Thyroid gland (tissue), 4 donors: ENCODE measurements at regions not wholly inside any gene's neighbourhood (a gene's known extent, or its start where the extent isn't known, plus 50 kb on each side); places are given as distances from the start of the nearest gene placed in this dataset.

Experiments
- DNase-seq, 2 donors: peaks; one replicate each; pipeline ENCODE4 v3.0.0-alpha.2; 2019
- H3K27ac ChIP-seq, 3 donors: fragments of 200-600 bp; sonication (generic); 1 replicate in 2 of 3; 2 replicates in 1 of 3; pipeline ENCODE4 v1.5.1; 2016 to 2019; ENCODE audit warnings: mild to moderate bottlenecking in 1 of 3, moderate library complexity in 1 of 3
- H3K27me3 ChIP-seq: fragments of 200-600 bp; sonication (generic); one replicate; pipeline ENCODE4 v1.5.1; 2019
- H3K36me3 ChIP-seq, 2 donors: fragments of 200-600 bp; sonication (generic); one replicate each; pipeline ENCODE4 v1.5.1; 2016 to 2019
- H3K4me1 ChIP-seq, 2 donors: fragments of 200-600 bp; sonication (generic); one replicate each; pipeline ENCODE4 v1.5.1; 2017 to 2019
- H3K4me3 ChIP-seq, 3 donors: fragments of 200-600 bp; sonication (generic); replicated peaks in 1 of 3; 1 replicate in 2 of 3; 2 replicates in 1 of 3; pipeline ENCODE4 v1.5.1; 2016; ENCODE audit warnings: mild to moderate bottlenecking in 1 of 3
- H3K9me3 ChIP-seq: fragments of 200-600 bp; sonication (generic); one replicate; pipeline ENCODE4 v1.5.1; 2017
- CTCF ChIP-seq, 6 experiments: fragments of 200-600 bp in 3 of 6; fragments of 450-650 bp in 3 of 6; sonication (generic) in 3 of 6; IDR thresholded peaks; one replicate each; pipeline ENCODE4 v1.5.1; 2016 to 2019; ENCODE audit warnings: antibody characterized with exemption in 6 of 6, mild to moderate bottlenecking in 2 of 6, inconsistent platforms in 1 of 6, moderate library complexity in 1 of 6
- POLR2A ChIP-seq, 2 donors: fragments of 450-650 bp; IDR thresholded peaks; one replicate each; pipeline ENCODE4 v1.6.1; 2017; ENCODE audit warnings: antibody characterized with exemption in 2 of 2, mild to moderate bottlenecking in 2 of 2, moderate library complexity in 1 of 2
- WGBS, 2 donors: methylation state at CpG; one replicate each; pipeline ENCODE4 v1.1.5; 2017; 5-methylcytosine and 5-hydroxymethylcytosine counted together
- intact Hi-C: fragments of 100-400 bp; cut with DNase I; formaldehyde crosslinking; loops from one replicate; pipeline ENCODE4 v1.15.1; 2023

- Histone ChIP-seq H3K4me1 (no peaks in the 10 kb centered on the region), H3K27me3 (no peaks in the 10 kb centered on the region), H3K4me3 (no peak overlapping the region), H3K27ac (no peak overlapping the region), H3K9me3 (no peaks in the 10 kb centered on the region), H3K36me3 (no peaks in the 10 kb centered on the region)
- intact Hi-C loops = no loop called here
- no peak for TF ChIP-seq POLR2A (IDR thresholded peaks at IDR 0.05)
- no peak for TF ChIP-seq CTCF (IDR thresholded peaks at IDR 0.05)
- WGBS, 2 donors = 79 to 83% methylated on average over 2 of the region's 2 CpGs
- no peak for DNase-seq
Measured at GRCh38 chr14:95402176-95402575, 82.5 kb upstream of the CLMN start.

GRCh38 chr14:95398630-95399547, 79.2 kb upstream of the CLMN start:
- Histone ChIP-seq H3K9me3 (no peaks in the 10 kb centered on the region), H3K36me3 (no peaks in the 10 kb centered on the region), H3K4me1 (no peaks in the 10 kb centered on the region), H3K4me3 (no peak overlapping the region), H3K27ac (no peak overlapping the region), H3K27me3 (no peaks in the 10 kb centered on the region)
- TF ChIP-seq POLR2A (IDR thresholded peaks at IDR 0.05) (no peak), CTCF (IDR thresholded peaks at IDR 0.05) (no peak)
- DNase-seq = no peak
- WGBS, 2 donors = 92 to 96% methylated on average over 15 of the region's 15 CpGs
- intact Hi-C loops = no loop called here

GRCh38 chr14:95397325-95397724, 77.6 kb upstream of the CLMN start:
- Histone ChIP-seq H3K27me3 (no peaks in the 10 kb centered on the region), H3K27ac (no peak overlapping the region), H3K4me1 (no peaks in the 10 kb centered on the region), H3K36me3 (no peaks in the 10 kb centered on the region), H3K4me3 (no peak overlapping the region), H3K9me3 (no peaks in the 10 kb centered on the region)
- intact Hi-C loops = no loop called here
- DNase-seq = no peak
- WGBS, 2 donors = 92 to 93% methylated on average over 6 of the region's 6 CpGs
- TF ChIP-seq POLR2A (IDR thresholded peaks at IDR 0.05) (no peak), CTCF (IDR thresholded peaks at IDR 0.05) (no peak)

- TF ChIP-seq CTCF (IDR thresholded peaks at IDR 0.05) = no peak
- TF ChIP-seq POLR2A (IDR thresholded peaks at IDR 0.05) = no peak
- WGBS, 2 donors = 62 to 77% methylated on average over 4 of the region's 4 CpGs
Measured at GRCh38 chr14:95396221-95396620, 76.5 kb upstream of the CLMN start.

GRCh38 chr14:95395098-95395737, 75.5 kb upstream of the CLMN start:
- 67 to 69% methylated on average over 6 of the region's 6 CpGs for WGBS, 2 donors
- intact Hi-C loops = no loop called here
- no peaks in the 10 kb centered on the region for H3K27me3 ChIP-seq
- no peaks in the 10 kb centered on the region for H3K4me1 ChIP-seq
- TF ChIP-seq POLR2A (IDR thresholded peaks at IDR 0.05) (no peak), CTCF (IDR thresholded peaks at IDR 0.05) (no peak)
- H3K9me3 ChIP-seq = no peaks in the 10 kb centered on the region
- no peak overlapping the region for H3K27ac ChIP-seq
- H3K36me3 ChIP-seq = no peaks in the 10 kb centered on the region
- no peak overlapping the region for H3K4me3 ChIP-seq
- DNase-seq = peak in 1 of 2 donors; percentile 8

More at GRCh38 chr14:95396221-95396620, 76.5 kb upstream of the CLMN start:
- Histone ChIP-seq H3K9me3 (no peaks in the 10 kb centered on the region), H3K4me1 (no peaks in the 10 kb centered on the region), H3K27me3 (no peaks in the 10 kb centered on the region), H3K4me3 (no peak overlapping the region), H3K27ac (no peak overlapping the region), H3K36me3 (no peaks in the 10 kb centered on the region)
- DNase-seq = no peak
- intact Hi-C loops = no loop called here
